Progenitor cell of endocrine pancreas (in vitro differentiated cells): ENCODE measurements at regions not wholly inside any gene's neighbourhood (a gene's known extent, or its start where the extent isn't known, plus 50 kb on each side); places are given as distances from the start of the nearest gene placed in this dataset.

Experiments
- DNase-seq: peaks from one replicate; pipeline ENCODE4 v3.0.0; 2021; ENCODE audit warnings: low spot score; ENCODE audit not compliant: unreplicated experiment
- H3K27ac Mint-ChIP-seq: 2 replicates; pipeline ENCODE4 v1.8.0; 2021; ENCODE audit warnings: mild to moderate bottlenecking, moderate library complexity, mixed read lengths
- H3K27me3 Mint-ChIP-seq: 2 replicates; pipeline ENCODE4 v1.8.0; 2021; ENCODE audit warnings: mixed read lengths
- H3K36me3 Mint-ChIP-seq: 2 replicates; pipeline ENCODE4 v1.8.0; 2022; ENCODE audit warnings: mixed read lengths; ENCODE audit not compliant: insufficient read depth
- H3K4me1 Mint-ChIP-seq: 2 replicates; pipeline ENCODE4 v1.8.0; 2021; ENCODE audit warnings: low read depth, mixed read lengths
- H3K4me3 Mint-ChIP-seq: 2 replicates; pipeline ENCODE4 v1.8.0; 2021; ENCODE audit warnings: low read depth, mild to moderate bottlenecking, moderate library complexity, mixed read lengths
- H3K9me3 Mint-ChIP-seq: 2 replicates; pipeline ENCODE4 v1.8.0; 2021; ENCODE audit warnings: low read depth, mixed read lengths
- TF ChIP-seq, protein P1 (sequence below): fragments of 200-600 bp; sonication (generic); IDR thresholded peaks from one replicate; pipeline ENCODE4 v1.5.0; 2021; ENCODE audit warnings: antibody characterized with exemption, mild to moderate bottlenecking; ENCODE audit not compliant: unreplicated experiment

DNA sequence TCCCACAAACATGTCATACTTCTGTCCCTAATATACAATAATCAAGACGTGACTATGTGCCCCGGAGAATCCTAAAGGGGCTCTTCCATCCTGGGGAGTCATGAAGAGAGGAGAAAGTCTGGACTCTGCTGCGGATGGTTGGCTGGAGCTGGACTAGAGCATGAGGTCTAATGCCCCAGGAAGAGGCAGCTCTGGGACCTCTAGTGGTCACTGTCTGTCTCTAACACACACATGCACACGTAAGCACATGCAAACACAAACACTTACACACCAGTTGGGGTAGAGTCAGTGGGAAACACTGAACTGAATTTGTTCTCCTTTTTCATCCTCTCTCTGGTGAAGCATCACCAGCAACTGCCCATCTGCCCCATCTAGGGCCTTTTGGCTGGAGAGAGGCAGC lies 271.6 kb downstream of the TDRD15 start:
- Mint-ChIP-seq H3K9me3 (no peaks in the 10 kb centered on the region), H3K36me3 (no peaks in the 10 kb centered on the region), H3K27ac (no peak overlapping the region), H3K4me3 (no peak overlapping the region), H3K4me1 (peaks cover 8% of the 10 kb centered on the region), H3K27me3 (peaks cover 6% of the 10 kb centered on the region)
- TF ChIP-seq, protein P1, sequence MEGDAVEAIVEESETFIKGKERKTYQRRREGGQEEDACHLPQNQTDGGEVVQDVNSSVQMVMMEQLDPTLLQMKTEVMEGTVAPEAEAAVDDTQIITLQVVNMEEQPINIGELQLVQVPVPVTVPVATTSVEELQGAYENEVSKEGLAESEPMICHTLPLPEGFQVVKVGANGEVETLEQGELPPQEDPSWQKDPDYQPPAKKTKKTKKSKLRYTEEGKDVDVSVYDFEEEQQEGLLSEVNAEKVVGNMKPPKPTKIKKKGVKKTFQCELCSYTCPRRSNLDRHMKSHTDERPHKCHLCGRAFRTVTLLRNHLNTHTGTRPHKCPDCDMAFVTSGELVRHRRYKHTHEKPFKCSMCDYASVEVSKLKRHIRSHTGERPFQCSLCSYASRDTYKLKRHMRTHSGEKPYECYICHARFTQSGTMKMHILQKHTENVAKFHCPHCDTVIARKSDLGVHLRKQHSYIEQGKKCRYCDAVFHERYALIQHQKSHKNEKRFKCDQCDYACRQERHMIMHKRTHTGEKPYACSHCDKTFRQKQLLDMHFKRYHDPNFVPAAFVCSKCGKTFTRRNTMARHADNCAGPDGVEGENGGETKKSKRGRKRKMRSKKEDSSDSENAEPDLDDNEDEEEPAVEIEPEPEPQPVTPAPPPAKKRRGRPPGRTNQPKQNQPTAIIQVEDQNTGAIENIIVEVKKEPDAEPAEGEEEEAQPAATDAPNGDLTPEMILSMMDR, result peak; percentile 41
- DNase-seq, result no peak

DNA sequence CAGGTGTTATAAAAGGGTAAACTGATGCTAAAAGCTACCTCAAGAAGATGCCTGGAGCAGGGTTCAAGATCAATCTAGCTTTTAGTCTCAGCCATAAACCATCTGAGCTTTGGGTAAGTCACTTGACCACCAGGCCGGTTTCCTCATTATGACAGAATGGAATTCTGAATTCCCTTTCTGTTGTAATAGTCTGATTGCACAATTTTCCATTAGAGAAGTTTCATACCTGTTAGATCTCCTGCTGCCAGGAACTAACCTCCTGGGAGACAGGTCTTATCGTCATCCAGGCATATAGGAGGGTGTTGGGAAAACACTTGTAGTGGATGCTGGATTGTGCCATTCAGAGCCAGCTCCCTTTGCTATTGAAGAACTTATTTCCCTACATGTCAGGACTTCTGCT lies 272.5 kb downstream of the TDRD15 start:
- Mint-ChIP-seq H3K27me3 (peaks cover 6% of the 10 kb centered on the region), H3K9me3 (no peaks in the 10 kb centered on the region), H3K36me3 (no peaks in the 10 kb centered on the region), H3K27ac (no peak overlapping the region), H3K4me3 (no peak overlapping the region), H3K4me1 (peaks cover 8% of the 10 kb centered on the region)
- no peak for DNase-seq
- TF ChIP-seq, protein P1, result no peak

DNA sequence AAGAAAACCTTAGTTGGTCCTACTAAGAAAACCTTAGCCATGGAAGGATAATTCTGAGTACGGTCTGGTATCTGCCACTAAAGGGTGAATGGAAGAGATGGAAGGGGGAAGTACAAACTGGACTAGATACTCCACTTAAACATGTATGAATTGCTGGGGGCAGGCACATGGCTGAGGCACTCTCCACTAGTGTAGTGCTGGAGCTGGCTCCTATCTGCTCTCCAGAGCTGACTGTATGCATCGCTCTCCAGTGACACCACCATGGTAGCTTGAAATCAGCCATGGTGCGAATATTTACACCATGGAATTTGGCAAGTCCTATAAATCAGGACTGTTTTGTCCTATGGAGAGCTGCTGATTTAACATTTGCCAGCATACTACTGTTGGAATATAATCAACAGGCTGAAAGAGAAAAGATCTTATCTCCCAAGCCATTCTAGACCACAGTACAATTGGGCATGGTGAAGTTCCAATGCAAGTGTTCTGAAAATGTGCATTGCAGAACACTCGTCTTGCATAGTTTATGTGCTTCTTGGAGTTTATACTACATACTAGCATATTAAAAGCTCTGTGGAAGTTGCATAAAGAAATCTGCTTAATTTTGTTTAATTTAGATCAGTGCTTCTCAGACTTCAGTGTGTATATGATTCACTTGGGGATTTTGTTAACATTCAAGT lies 277.4 kb downstream of the TDRD15 start:
- no peak for DNase-seq
- Mint-ChIP-seq H3K27me3 (peaks cover 3% of the 10 kb centered on the region), H3K4me3 (no peak overlapping the region), H3K36me3 (no peaks in the 10 kb centered on the region), H3K27ac (no peak overlapping the region), H3K9me3 (no peaks in the 10 kb centered on the region), H3K4me1 (no peaks in the 10 kb centered on the region)
- TF ChIP-seq, protein P1, result no peak

DNA sequence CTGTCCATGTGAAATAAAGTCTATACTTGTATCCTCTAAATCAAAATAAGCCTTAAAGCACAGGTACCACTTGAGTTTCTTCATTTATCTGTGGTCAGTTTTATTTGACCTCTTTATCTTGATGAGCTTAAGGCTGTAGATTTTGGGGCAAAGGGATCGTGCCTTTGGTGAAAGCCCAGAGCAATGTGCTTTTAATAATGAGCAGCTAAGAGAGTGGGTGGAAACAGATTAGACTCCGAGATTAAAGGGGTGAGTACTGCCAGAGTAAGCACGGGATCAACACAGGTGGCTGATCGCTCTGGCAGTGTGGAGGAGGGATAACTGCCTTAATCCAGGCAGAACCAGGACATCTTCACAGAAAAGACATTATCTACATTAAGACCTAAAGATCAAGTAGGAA lies 280.4 kb downstream of the TDRD15 start:
- no peaks in the 10 kb centered on the region for H3K36me3 Mint-ChIP-seq
- no peak for DNase-seq
- no peaks in the 10 kb centered on the region for H3K9me3 Mint-ChIP-seq
- TF ChIP-seq, protein P1, result no peak
- H3K4me3 Mint-ChIP-seq, result no peak overlapping the region
- H3K27ac Mint-ChIP-seq, result no peak overlapping the region
- H3K4me1 Mint-ChIP-seq, result no peaks in the 10 kb centered on the region
- H3K27me3 Mint-ChIP-seq, result no peaks in the 10 kb centered on the region

DNA sequence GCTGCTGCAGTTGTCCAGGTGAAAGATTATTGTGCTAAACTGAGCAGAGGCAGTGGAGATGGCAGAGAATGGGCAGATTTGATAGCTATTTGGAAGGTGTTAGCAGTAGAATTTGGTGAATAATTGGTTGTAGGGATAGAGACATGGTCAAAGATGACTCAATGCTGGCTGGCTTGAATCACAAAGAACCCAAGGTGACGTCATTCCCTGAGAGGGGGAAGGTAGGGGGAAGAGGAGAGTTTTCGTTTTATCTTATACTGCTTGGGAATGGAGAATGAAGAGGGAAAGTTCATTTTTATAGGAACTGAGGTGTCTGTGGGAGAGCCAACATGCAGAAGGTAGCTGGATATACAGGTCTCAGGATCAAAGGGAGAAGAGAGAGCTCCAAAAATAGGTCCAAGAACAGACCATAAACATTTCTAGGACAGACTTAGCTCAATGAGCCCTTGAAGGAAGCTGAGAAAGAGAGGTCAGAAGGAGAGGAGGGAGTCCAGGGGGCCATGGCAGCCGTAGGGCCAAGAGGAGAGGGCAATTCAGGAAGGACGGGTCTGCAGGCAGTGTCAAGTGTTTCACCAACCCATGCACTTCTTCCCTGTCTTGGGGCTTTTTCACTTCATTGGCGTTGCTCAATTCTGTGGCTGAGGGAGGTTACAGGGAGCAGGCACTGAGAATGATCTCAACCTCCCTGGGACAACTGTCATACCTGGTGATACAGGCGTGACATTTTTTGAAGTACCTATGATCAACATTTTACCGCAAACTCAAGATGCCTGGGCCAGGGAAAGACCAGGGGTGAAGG lies 281.3 kb downstream of the TDRD15 start:
- no peak overlapping the region for H3K4me3 Mint-ChIP-seq
- DNase-seq, result no peak
- H3K9me3 Mint-ChIP-seq, result no peaks in the 10 kb centered on the region
- H3K4me1 Mint-ChIP-seq, result no peaks in the 10 kb centered on the region
- no peaks in the 10 kb centered on the region for H3K36me3 Mint-ChIP-seq
- no peaks in the 10 kb centered on the region for H3K27me3 Mint-ChIP-seq
- H3K27ac Mint-ChIP-seq, result no peak overlapping the region
- TF ChIP-seq, protein P1, result no peak
